Stimulated activated effector memory CD8-positive, alpha-beta T cell treated with anti-CD3 and anti-CD28 coated beads, Interleukin-12 subunit alpha, Interleukin-12 subunit beta, amount 100 ng/mL, for 72 hours (primary cell): ENCODE measurements at regions not wholly inside any gene's neighbourhood (a gene's known extent, or its start where the extent isn't known, plus 50 kb on each side); places are given as distances from the start of the nearest gene placed in this dataset.
A peak's percentile ranks its signal among the peaks of the same experiment; 100 is the strongest.

ENCODE experiments used
- ATAC-seq: fragments of 150-1000 bp; cut with Tn5 transposase; 2 replicates; pipeline ENCODE4 v1.10.0; 2021
- DNase-seq, 2 donors: peaks; one replicate each; pipeline ENCODE4 v3.0.0; 2021 to 2022; ENCODE audit warnings: low spot score in 2 of 2
- H3K27ac Mint-ChIP-seq: one replicate; pipeline ENCODE4 v1.8.0; 2022; ENCODE audit warnings: mild to moderate bottlenecking, mixed read lengths
- H3K36me3 Mint-ChIP-seq: one replicate; pipeline ENCODE4 v1.8.0; 2022; ENCODE audit warnings: mild to moderate bottlenecking, mixed read lengths
- H3K4me1 Mint-ChIP-seq: one replicate; pipeline ENCODE4 v1.8.0; 2022; ENCODE audit warnings: mixed read lengths
- H3K4me3 Mint-ChIP-seq: one replicate; pipeline ENCODE4 v1.8.0; 2022; ENCODE audit warnings: mild to moderate bottlenecking, mixed read lengths
- H3K9me3 Mint-ChIP-seq: one replicate; pipeline ENCODE4 v1.8.0; 2022; ENCODE audit warnings: mixed read lengths

GRCh38 chr6:14644381-14644780 is 526.8 kb downstream of the CD83 start:
- ATAC-seq, result no peak
- no peak overlapping the region for H3K4me3 Mint-ChIP-seq
- no peaks in the 10 kb centered on the region for H3K36me3 Mint-ChIP-seq
- peaks cover 16% of the 10 kb centered on the region for H3K4me1 Mint-ChIP-seq
- no peak overlapping the region for H3K27ac Mint-ChIP-seq
- DNase-seq, result no peak
- H3K9me3 Mint-ChIP-seq, result no peaks in the 10 kb centered on the region

GRCh38 chr6:14645221-14645620 is 527.6 kb downstream of the CD83 start:
- H3K4me1 Mint-ChIP-seq, result peaks cover 11% of the 10 kb centered on the region
- no peak overlapping the region for H3K4me3 Mint-ChIP-seq
- H3K36me3 Mint-ChIP-seq, result no peaks in the 10 kb centered on the region
- DNase-seq (no peak), ATAC-seq (no peak)
- no peak overlapping the region for H3K27ac Mint-ChIP-seq
- no peaks in the 10 kb centered on the region for H3K9me3 Mint-ChIP-seq

- ATAC-seq (no peak), DNase-seq (no peak)
- peaks cover 4% of the 10 kb centered on the region for H3K4me1 Mint-ChIP-seq
- H3K9me3 Mint-ChIP-seq, result no peaks in the 10 kb centered on the region
- H3K27ac Mint-ChIP-seq, result no peak overlapping the region
- H3K36me3 Mint-ChIP-seq, result no peaks in the 10 kb centered on the region
- no peak overlapping the region for H3K4me3 Mint-ChIP-seq
These were observed 528.3 kb downstream of the CD83 start for GRCh38 chr6:14645841-14646240.

- Mint-ChIP-seq H3K9me3 (no peaks in the 10 kb centered on the region), H3K36me3 (no peaks in the 10 kb centered on the region), H3K4me1 (peaks cover 7% of the 10 kb centered on the region), H3K27ac (no peak overlapping the region), H3K4me3 (no peak overlapping the region)
- no peak for DNase-seq
- no peak for ATAC-seq
These were observed 528.8 kb downstream of the CD83 start for GRCh38 chr6:14646371-14646770.

- no peaks in the 10 kb centered on the region for H3K36me3 Mint-ChIP-seq
- peaks cover 14% of the 10 kb centered on the region for H3K4me1 Mint-ChIP-seq
- H3K27ac Mint-ChIP-seq, result no peak overlapping the region
- DNase-seq, result no peak
- no peaks in the 10 kb centered on the region for H3K9me3 Mint-ChIP-seq
- H3K4me3 Mint-ChIP-seq, result no peak overlapping the region
- ATAC-seq, result no peak
These were observed 529.8 kb downstream of the CD83 start for GRCh38 chr6:14647357-14647756.

GRCh38 chr6:14652536-14652935 is 535.0 kb downstream of the CD83 start:
- DNase-seq, result no peak
- Mint-ChIP-seq H3K9me3 (no peaks in the 10 kb centered on the region), H3K4me1 (peaks cover 36% of the 10 kb centered on the region), H3K4me3 (no peak overlapping the region), H3K36me3 (peaks cover 6% of the 10 kb centered on the region), H3K27ac (no peak overlapping the region)
- ATAC-seq, result no peak

- no peaks in the 10 kb centered on the region for H3K9me3 Mint-ChIP-seq
- H3K36me3 Mint-ChIP-seq, result peaks cover 6% of the 10 kb centered on the region
- ATAC-seq (no peak), DNase-seq (no peak)
- peak overlapping the region; percentile 77 for H3K27ac Mint-ChIP-seq
- H3K4me1 Mint-ChIP-seq, result peaks cover 39% of the 10 kb centered on the region
- H3K4me3 Mint-ChIP-seq, result peak overlapping the region; percentile 39
These were observed 537.9 kb downstream of the CD83 start for GRCh38 chr6:14655201-14656061.

- Mint-ChIP-seq H3K27ac (peak overlapping the region; percentile 77), H3K36me3 (peaks cover 6% of the 10 kb centered on the region), H3K4me3 (peak overlapping the region; percentile 39), H3K4me1 (peaks cover 39% of the 10 kb centered on the region), H3K9me3 (no peaks in the 10 kb centered on the region)
- ATAC-seq (peak; percentile 87), DNase-seq (no peak)
These were observed 538.5 kb downstream of the CD83 start for GRCh38 chr6:14656078-14656521.

GRCh38 chr6:14656649-14657048 is 539.1 kb downstream of the CD83 start:
- ATAC-seq, result no peak
- Mint-ChIP-seq H3K9me3 (no peaks in the 10 kb centered on the region), H3K27ac (peak overlapping the region; percentile 77)

GRCh38 chr6:14658030-14658429 is 540.5 kb downstream of the CD83 start:
- ATAC-seq (no peak), DNase-seq (no peak)
- Mint-ChIP-seq H3K27ac (no peak overlapping the region), H3K9me3 (no peaks in the 10 kb centered on the region), H3K4me1 (peaks cover 29% of the 10 kb centered on the region), H3K36me3 (peaks cover 6% of the 10 kb centered on the region), H3K4me3 (no peak overlapping the region)

More at GRCh38 chr6:14656649-14657048, 539.1 kb downstream of the CD83 start:
- Mint-ChIP-seq H3K4me3 (peak overlapping the region; percentile 39), H3K4me1 (peaks cover 34% of the 10 kb centered on the region), H3K36me3 (peaks cover 6% of the 10 kb centered on the region)
- DNase-seq, result no peak

GRCh38 chr6:14658886-14659561 is 541.5 kb downstream of the CD83 start:
- ATAC-seq, result no peak
- Mint-ChIP-seq H3K4me3 (no peak overlapping the region), H3K4me1 (peaks cover 32% of the 10 kb centered on the region)

GRCh38 chr6:14659841-14660240 is 542.3 kb downstream of the CD83 start:
- ATAC-seq, result no peak
- no peak overlapping the region for H3K4me3 Mint-ChIP-seq

More at GRCh38 chr6:14658886-14659561, 541.5 kb downstream of the CD83 start:
- no peak overlapping the region for H3K27ac Mint-ChIP-seq
- DNase-seq, result no peak
- peaks cover 6% of the 10 kb centered on the region for H3K36me3 Mint-ChIP-seq
- H3K9me3 Mint-ChIP-seq, result no peaks in the 10 kb centered on the region

GRCh38 chr6:14660806-14661579 is 543.4 kb downstream of the CD83 start:
- peak; percentile 22 for ATAC-seq
- H3K4me3 Mint-ChIP-seq, result no peak overlapping the region
- no peaks in the 10 kb centered on the region for H3K9me3 Mint-ChIP-seq
- no peaks in the 10 kb centered on the region for H3K36me3 Mint-ChIP-seq
- H3K27ac Mint-ChIP-seq, result no peak overlapping the region
- no peak for DNase-seq
- H3K4me1 Mint-ChIP-seq, result peaks cover 41% of the 10 kb centered on the region

More at GRCh38 chr6:14659841-14660240, 542.3 kb downstream of the CD83 start:
- Mint-ChIP-seq H3K27ac (no peak overlapping the region), H3K4me1 (peaks cover 41% of the 10 kb centered on the region), H3K36me3 (peaks cover 2% of the 10 kb centered on the region), H3K9me3 (no peaks in the 10 kb centered on the region)
- no peak for DNase-seq

GRCh38 chr6:14661691-14662090 is 544.1 kb downstream of the CD83 start:
- ATAC-seq (no peak), DNase-seq (no peak)
- Mint-ChIP-seq H3K36me3 (no peaks in the 10 kb centered on the region), H3K27ac (no peak overlapping the region), H3K4me3 (no peak overlapping the region), H3K4me1 (peaks cover 41% of the 10 kb centered on the region), H3K9me3 (no peaks in the 10 kb centered on the region)

GRCh38 chr6:14664112-14664601 is 546.6 kb downstream of the CD83 start:
- Mint-ChIP-seq H3K9me3 (no peaks in the 10 kb centered on the region), H3K4me3 (peak overlapping the region; percentile 59), H3K4me1 (peaks cover 34% of the 10 kb centered on the region), H3K36me3 (no peaks in the 10 kb centered on the region), H3K27ac (peak overlapping the region; percentile 91)
- peak in 1 of 2 donors; percentile 58 for DNase-seq
- peak; percentile 80 for ATAC-seq
